Renal cortex interstitium (tissue), 11 donors: ENCODE measurements at regions not wholly inside any gene's neighbourhood (a gene's known extent, or its start where the extent isn't known, plus 50 kb on each side); places are given as distances from the start of the nearest gene placed in this dataset.
"Not testable (repeated sequence)": the region's sequence is repeated elsewhere in the genome, so short reads cannot be mapped to it uniquely, and the experiment has no call there.

ENCODE experiments used
- DNase-seq, 11 donors: peaks; one replicate each; pipeline ENCODE4 v3.0.0-alpha.2; 2013; ENCODE audit warnings: low read depth in 9 of 11, low spot score in 4 of 11; ENCODE audit errors: extremely low read depth in 1 of 11

- no peak for DNase-seq
Observed at GRCh38 chr13:90454002-90454636, 893.4 kb upstream of the MIR17HG start.

- no peak for DNase-seq
Observed at GRCh38 chr13:90455067-90455466, 892.4 kb upstream of the MIR17HG start.

- DNase-seq: no peak
Observed at GRCh38 chr13:90455823-90456222, 891.7 kb upstream of the MIR17HG start.

GRCh38 chr13:90461398-90461797 is 886.1 kb upstream of the MIR17HG start:
- no peak for DNase-seq

- no peak for DNase-seq
Observed at GRCh38 chr13:90477216-90477615, 870.3 kb upstream of the MIR17HG start.

GRCh38 chr13:90483906-90484305 is 863.6 kb upstream of the MIR17HG start:
- DNase-seq: no peak

- DNase-seq: no peak
Observed at GRCh38 chr13:90485436-90485835, 862.1 kb upstream of the MIR17HG start.

GRCh38 chr13:90492872-90493271 is 854.6 kb upstream of the MIR17HG start:
- no peak for DNase-seq

- DNase-seq: no peak
Observed at GRCh38 chr13:90493667-90494066, 853.8 kb upstream of the MIR17HG start.

GRCh38 chr13:90494849-90495248 is 852.6 kb upstream of the MIR17HG start:
- DNase-seq: not testable (repeated sequence)

- no peak for DNase-seq
Observed at GRCh38 chr13:90498096-90498495, 849.4 kb upstream of the MIR17HG start.

GRCh38 chr13:90498816-90499215 is 848.7 kb upstream of the MIR17HG start:
- no peak for DNase-seq

GRCh38 chr13:90500569-90500968 is 846.9 kb upstream of the MIR17HG start:
- no peak for DNase-seq

- no peak for DNase-seq
Observed at GRCh38 chr13:90502153-90502552, 845.3 kb upstream of the MIR17HG start.

GRCh38 chr13:90502762-90503161 is 844.7 kb upstream of the MIR17HG start:
- no peak for DNase-seq

- no peak for DNase-seq
Observed at GRCh38 chr13:90510319-90510718, 837.2 kb upstream of the MIR17HG start.

- DNase-seq: no peak
Observed at GRCh38 chr13:90511903-90512302, 835.6 kb upstream of the MIR17HG start.

GRCh38 chr13:90514712-90515111 is 832.8 kb upstream of the MIR17HG start:
- DNase-seq: not testable (repeated sequence)

- no peak for DNase-seq
Observed at GRCh38 chr13:90518417-90518816, 829.1 kb upstream of the MIR17HG start.

- no peak for DNase-seq
Observed at GRCh38 chr13:90519157-90519556, 828.3 kb upstream of the MIR17HG start.

- DNase-seq: no peak
Observed at GRCh38 chr13:90526711-90527110, 820.8 kb upstream of the MIR17HG start.

GRCh38 chr13:90531744-90532143 is 815.7 kb upstream of the MIR17HG start:
- no peak for DNase-seq
